Central memory CD8-positive, alpha-beta T cell (primary cell): ENCODE measurements at regions not wholly inside any gene's neighbourhood (a gene's known extent, or its start where the extent isn't known, plus 50 kb on each side); places are given as distances from the start of the nearest gene placed in this dataset.
"Not testable (repeated sequence)": the region's sequence is repeated elsewhere in the genome, so short reads cannot be mapped to it uniquely, and the experiment has no call there.

ENCODE experiments used
- ATAC-seq: fragments of 150-1000 bp; cut with Tn5 transposase; replicated peaks from 2 replicates; pipeline ENCODE4 v1.10.0; 2022; ENCODE audit warnings: mild to moderate bottlenecking, moderate FRiP score, moderate number of reproducible peaks; ENCODE audit not compliant: poor library complexity, severe bottlenecking; ENCODE audit errors: extremely low read depth
- DNase-seq, 2 donors: peaks; one replicate each; pipeline ENCODE4 v3.0.0; 2021; ENCODE audit warnings: low spot score in 2 of 2
- H3K27ac Mint-ChIP-seq: one replicate; pipeline ENCODE4 v1.8.0; 2022; ENCODE audit warnings: low read depth, mild to moderate bottlenecking, moderate library complexity, mixed read lengths
- H3K27me3 Mint-ChIP-seq: one replicate; pipeline ENCODE4 v1.8.0; 2022; ENCODE audit warnings: mixed read lengths
- H3K36me3 Mint-ChIP-seq: one replicate; pipeline ENCODE4 v1.8.0; 2022; ENCODE audit warnings: mild to moderate bottlenecking, moderate library complexity, mixed read lengths; ENCODE audit not compliant: insufficient read depth
- H3K4me1 Mint-ChIP-seq: one replicate; pipeline ENCODE4 v1.8.0; 2022; ENCODE audit warnings: mixed read lengths
- H3K4me3 Mint-ChIP-seq: one replicate; pipeline ENCODE4 v1.8.0; 2022; ENCODE audit warnings: mild to moderate bottlenecking, moderate library complexity, mixed read lengths
- H3K9me3 Mint-ChIP-seq: one replicate; pipeline ENCODE4 v1.8.0; 2022; ENCODE audit warnings: mixed read lengths

DNA sequence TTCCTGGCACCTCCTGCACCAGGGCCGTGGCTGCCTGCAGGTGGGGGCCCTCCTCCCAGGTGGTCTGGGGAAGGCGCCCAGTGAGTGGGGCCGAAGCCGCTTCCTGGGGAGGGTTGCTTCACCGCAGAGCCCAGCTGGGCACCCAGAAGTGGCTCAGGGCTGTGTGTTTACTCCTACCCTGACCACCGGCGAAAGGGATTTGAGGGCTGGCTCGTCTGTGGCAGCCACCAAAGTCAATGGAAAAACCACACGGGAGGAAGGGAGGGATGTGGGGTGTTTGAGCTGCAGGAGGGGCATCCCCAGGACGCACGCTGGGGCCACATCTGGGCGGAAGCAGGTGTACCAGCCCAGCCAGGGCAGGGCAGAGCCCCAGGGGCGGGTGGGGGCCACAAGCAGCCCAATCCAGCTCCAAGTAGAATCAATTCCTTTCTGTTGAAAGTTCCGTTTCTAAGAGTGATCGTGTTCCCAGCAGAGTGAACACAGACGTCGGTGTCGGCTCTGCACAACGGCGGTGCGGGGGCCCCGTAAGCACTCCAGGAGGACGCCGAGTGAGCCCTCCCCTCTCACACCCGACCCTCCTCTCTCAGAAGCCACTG lies 69.9 kb downstream of the FOXL3 start:
- Mint-ChIP-seq H3K27ac (no peak overlapping the region), H3K36me3 (peaks cover 5% of the 10 kb centered on the region), H3K27me3 (no peaks in the 10 kb centered on the region), H3K4me1 (peaks cover 25% of the 10 kb centered on the region), H3K9me3 (no peaks in the 10 kb centered on the region), H3K4me3 (peak overlapping the region; percentile 51)
- ATAC-seq (no peak), DNase-seq (no peak)

DNA sequence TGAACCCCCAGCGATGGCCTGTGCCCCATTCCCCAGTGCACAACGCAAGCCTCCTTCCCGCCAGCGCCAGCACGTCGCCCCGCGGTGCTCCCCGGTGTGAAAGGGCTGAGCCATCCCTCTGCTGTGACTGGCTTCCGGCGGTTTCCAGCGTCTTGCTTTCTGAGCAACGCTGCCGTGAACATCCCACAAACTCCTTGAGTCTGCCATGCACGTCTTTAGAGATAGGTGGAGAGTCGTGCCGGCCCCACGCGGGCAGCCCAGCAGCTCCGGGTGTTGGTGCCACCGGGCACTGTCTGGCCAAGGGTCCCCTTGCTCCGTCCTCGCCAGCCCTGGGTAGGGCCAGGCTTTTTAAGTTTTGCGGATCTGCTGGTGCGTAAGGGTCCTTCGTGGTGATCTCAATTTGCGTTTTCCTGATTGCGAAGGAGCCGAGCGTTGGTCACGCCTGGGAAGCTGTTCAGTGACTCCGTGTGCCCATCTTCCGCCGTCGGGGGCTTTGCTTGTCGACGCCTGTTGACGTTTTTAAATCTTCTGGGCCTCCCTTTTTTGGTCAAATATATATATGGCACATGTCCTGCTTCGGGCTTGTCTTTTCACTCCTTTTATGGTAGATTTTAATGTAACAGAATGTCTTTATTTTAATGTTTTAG lies 70.6 kb downstream of the FOXL3 start:
- H3K4me1 Mint-ChIP-seq, result peaks cover 25% of the 10 kb centered on the region
- H3K27me3 Mint-ChIP-seq, result no peaks in the 10 kb centered on the region
- H3K27ac Mint-ChIP-seq, result no peak overlapping the region
- no peaks in the 10 kb centered on the region for H3K9me3 Mint-ChIP-seq
- DNase-seq (no peak), ATAC-seq (no peak)
- peak overlapping the region; percentile 51 for H3K4me3 Mint-ChIP-seq
- H3K36me3 Mint-ChIP-seq, result peaks cover 5% of the 10 kb centered on the region

GRCh38 chr7:361182-361581 lies 71.2 kb downstream of the FOXL3 start:
- not testable (repeated sequence) for DNase-seq, H3K36me3 Mint-ChIP-seq, H3K4me3 Mint-ChIP-seq, ATAC-seq, H3K9me3 Mint-ChIP-seq, H3K27me3 Mint-ChIP-seq, H3K27ac Mint-ChIP-seq
- H3K4me1 Mint-ChIP-seq, result peaks cover 31% of the 10 kb centered on the region

GRCh38 chr7:361680-362401 lies 71.9 kb downstream of the FOXL3 start:
- DNase-seq (no peak), ATAC-seq (no peak)
- no peaks in the 10 kb centered on the region for H3K27me3 Mint-ChIP-seq
- peaks cover 37% of the 10 kb centered on the region for H3K4me1 Mint-ChIP-seq
- peak overlapping the region; percentile 85 for H3K27ac Mint-ChIP-seq
- H3K9me3 Mint-ChIP-seq, result no peaks in the 10 kb centered on the region
- peaks cover 5% of the 10 kb centered on the region for H3K36me3 Mint-ChIP-seq
- H3K4me3 Mint-ChIP-seq, result peak overlapping the region; percentile 76

DNA sequence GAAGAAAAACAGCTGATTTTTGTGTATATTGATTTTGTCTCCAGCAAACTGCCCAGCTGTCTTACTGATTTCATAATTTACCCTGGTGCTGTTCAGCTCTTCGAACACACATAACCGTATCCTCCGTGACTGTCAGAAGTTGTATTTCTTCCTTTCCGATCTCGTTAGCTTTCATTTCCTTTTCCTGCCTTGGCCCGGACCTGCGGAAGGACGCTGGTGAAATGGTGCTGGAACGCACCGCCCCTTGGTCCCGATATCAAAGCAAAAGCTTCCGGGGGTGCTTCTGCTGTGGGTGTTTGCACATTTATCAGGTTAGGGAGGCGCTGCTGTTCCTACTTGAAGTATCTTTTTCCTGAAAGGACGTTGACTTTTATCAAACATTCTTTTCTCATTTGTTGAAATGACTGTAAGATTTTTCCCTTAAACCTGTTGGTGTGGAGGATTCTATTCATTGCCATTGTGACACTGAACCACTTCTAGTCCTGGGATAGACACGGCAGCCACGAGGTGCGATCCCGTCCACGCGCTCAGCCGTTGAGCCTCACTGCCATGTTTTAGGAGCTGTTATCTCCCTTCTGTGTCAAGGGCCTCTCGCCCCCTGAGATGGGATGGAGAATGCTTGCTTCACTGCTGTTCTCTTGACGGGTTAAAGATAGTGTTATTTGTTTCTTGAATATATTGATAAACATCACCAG lies 72.6 kb downstream of the FOXL3 start:
- Mint-ChIP-seq H3K4me1 (peaks cover 37% of the 10 kb centered on the region), H3K9me3 (no peaks in the 10 kb centered on the region), H3K4me3 (peak overlapping the region; percentile 76), H3K27ac (peak overlapping the region; percentile 85), H3K36me3 (peaks cover 5% of the 10 kb centered on the region), H3K27me3 (no peaks in the 10 kb centered on the region)
- ATAC-seq (peak; percentile 58), DNase-seq (no peak)

- Mint-ChIP-seq H3K36me3 (peaks cover 5% of the 10 kb centered on the region), H3K27ac (no peak overlapping the region), H3K4me3 (no peak overlapping the region), H3K27me3 (no peaks in the 10 kb centered on the region), H3K9me3 (no peaks in the 10 kb centered on the region), H3K4me1 (peaks cover 37% of the 10 kb centered on the region)
- ATAC-seq (peak; percentile 24), DNase-seq (no peak)
Measured at GRCh38 chr7:363626-364025, 73.7 kb downstream of the FOXL3 start.

GRCh38 chr7:364536-364935 lies 74.6 kb downstream of the FOXL3 start:
- no peaks in the 10 kb centered on the region for H3K9me3 Mint-ChIP-seq
- H3K4me3 Mint-ChIP-seq, result no peak overlapping the region
- no peak for DNase-seq
- ATAC-seq, result no peak
- peaks cover 5% of the 10 kb centered on the region for H3K36me3 Mint-ChIP-seq
- no peak overlapping the region for H3K27ac Mint-ChIP-seq
- peaks cover 37% of the 10 kb centered on the region for H3K4me1 Mint-ChIP-seq
- no peaks in the 10 kb centered on the region for H3K27me3 Mint-ChIP-seq

- Mint-ChIP-seq H3K9me3 (no peaks in the 10 kb centered on the region), H3K4me3 (no peak overlapping the region), H3K4me1 (peaks cover 32% of the 10 kb centered on the region), H3K36me3 (peaks cover 5% of the 10 kb centered on the region), H3K27ac (no peak overlapping the region), H3K27me3 (no peaks in the 10 kb centered on the region)
- DNase-seq (no peak), ATAC-seq (no peak)
Measured at GRCh38 chr7:365593-365992, 75.6 kb downstream of the FOXL3 start.

DNA sequence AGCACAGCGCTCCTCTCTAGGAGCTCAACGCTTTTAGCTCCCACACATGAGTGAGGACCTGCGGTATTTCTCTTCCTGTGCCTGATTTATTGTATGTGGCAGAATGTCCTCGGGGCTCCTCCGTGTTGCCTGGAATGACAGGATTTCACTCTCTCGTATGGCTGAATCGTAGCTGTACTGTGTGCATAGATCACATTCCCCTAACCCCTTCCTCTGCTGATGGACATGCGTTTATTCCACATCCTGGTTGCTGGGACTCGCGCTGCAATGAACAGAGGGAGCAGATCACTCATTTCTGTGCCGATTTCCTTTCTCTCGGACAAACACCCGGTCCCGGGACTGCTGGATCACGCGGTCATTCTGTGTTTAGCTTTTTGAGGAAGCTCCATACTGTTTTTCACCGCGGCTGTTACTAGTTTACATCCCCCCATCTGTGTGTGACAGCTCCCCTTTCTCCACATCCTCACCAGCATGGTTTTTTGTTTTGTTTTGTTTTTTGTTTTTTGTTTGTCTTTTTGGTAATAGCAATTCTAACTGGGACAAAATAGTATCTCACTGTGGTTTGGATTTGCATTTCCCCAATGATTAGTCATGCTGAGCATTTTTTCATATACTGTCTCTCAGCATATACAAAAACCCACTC lies 76.3 kb downstream of the FOXL3 start:
- H3K4me1 Mint-ChIP-seq, result peaks cover 31% of the 10 kb centered on the region
- peak overlapping the region; percentile 5 for H3K4me3 Mint-ChIP-seq
- peaks cover 5% of the 10 kb centered on the region for H3K36me3 Mint-ChIP-seq

GRCh38 chr7:367351-367901 lies 77.5 kb downstream of the FOXL3 start:
- peaks cover 23% of the 10 kb centered on the region for H3K4me1 Mint-ChIP-seq

More for the DNA sequence above, 76.3 kb downstream of the FOXL3 start:
- no peaks in the 10 kb centered on the region for H3K9me3 Mint-ChIP-seq
- no peak for DNase-seq
- ATAC-seq, result no peak
- no peaks in the 10 kb centered on the region for H3K27me3 Mint-ChIP-seq
- H3K27ac Mint-ChIP-seq, result no peak overlapping the region

DNA sequence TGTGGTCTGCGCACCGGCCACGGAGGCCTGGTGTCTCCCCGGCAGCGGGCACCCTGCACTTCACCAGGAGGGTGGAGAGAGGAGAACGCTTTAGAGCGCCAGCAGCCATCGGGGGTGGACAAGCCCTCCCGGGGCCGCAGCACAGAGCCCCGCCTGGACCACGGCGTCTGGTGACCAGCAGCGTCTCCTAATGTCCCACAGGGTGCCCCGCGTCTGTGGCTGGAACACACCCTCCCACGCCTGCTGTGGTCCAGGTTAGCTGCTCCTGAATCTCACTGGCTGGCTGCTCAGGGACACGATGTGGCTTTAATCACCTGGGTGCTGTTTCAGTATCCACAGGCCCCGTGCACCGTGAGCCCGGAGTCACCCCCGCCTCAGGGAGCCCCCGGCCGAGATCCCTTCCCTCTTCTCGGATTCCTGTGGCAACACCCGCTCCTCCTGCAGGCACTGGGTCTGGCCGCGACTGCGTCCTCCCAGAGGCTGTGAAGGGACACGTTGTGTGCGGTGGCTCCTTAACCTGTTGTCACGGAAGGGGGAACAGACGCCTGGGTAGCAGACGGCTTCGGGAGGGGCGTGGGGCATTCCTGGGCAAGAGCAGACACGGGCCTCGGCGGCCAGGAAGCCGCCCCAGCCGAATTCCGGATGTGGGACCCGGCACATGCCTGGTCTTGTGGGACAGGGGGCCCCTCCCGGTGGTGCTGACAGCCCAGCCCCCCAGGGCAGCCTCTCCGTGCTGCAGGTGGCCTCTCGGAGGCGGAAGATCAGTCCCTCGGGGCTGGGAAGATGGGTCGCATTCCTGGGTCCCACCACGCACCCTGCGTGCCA lies 78.9 kb downstream of the FOXL3 start:
- no peak for ATAC-seq
- DNase-seq, result no peak
- H3K27ac Mint-ChIP-seq, result no peak overlapping the region
- H3K36me3 Mint-ChIP-seq, result peaks cover 3% of the 10 kb centered on the region
- no peaks in the 10 kb centered on the region for H3K27me3 Mint-ChIP-seq
- H3K4me1 Mint-ChIP-seq, result peaks cover 12% of the 10 kb centered on the region
- H3K4me3 Mint-ChIP-seq, result no peak overlapping the region
- H3K9me3 Mint-ChIP-seq, result no peaks in the 10 kb centered on the region

More at GRCh38 chr7:367351-367901, 77.5 kb downstream of the FOXL3 start:
- Mint-ChIP-seq H3K4me3 (no peak overlapping the region), H3K36me3 (peaks cover 3% of the 10 kb centered on the region), H3K9me3 (no peaks in the 10 kb centered on the region), H3K27me3 (no peaks in the 10 kb centered on the region), H3K27ac (no peak overlapping the region)
- ATAC-seq (no peak), DNase-seq (no peak)
